ENCODE measurements at regions not wholly inside any gene's neighbourhood (a gene's known extent, or its start where the extent isn't known, plus 50 kb on each side); places are given as distances from the start of the nearest gene placed in this dataset.

DNA sequence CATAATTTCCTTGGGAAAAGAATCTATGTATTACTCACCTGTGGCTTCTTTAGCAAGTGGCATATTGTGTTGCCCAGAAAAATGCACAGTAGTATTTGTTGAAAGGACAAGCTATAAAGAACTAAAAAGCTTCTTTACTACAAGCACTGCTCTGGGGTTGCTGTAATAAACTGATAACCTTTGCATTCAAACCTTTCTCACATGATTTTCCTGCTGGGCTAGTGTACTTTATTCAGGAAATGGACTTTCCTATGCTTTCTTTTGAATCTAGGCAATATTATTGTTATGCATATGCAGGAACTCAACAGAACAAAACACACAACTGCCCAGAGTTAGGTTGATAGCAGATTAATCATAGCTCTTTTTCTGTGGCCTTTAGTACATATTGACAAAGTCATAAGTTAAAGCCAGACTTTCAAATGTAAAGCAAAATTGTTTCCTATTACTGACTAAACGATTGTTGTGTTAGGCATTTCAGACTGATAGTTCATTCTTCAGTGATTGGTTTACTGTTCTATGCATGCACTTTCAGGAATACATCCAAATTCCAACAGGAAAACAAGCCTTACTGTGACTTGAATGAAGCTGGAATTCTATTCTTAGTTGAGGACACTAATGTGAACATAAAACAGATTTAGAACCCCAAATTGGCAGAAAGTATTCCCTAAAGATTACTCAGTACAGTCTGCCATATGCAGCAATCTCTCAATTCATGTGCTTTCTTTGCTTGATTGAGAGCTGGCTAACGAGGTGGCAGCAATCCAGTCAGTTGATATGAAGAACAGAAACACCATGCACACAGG, 564.3 kb upstream of the NEGR1 start:
- ChIA-PET CTCF (no interaction called here), POLR2A (no interaction called here)
- H3K36me3 Mint-ChIP-seq (ENCODE audit: low read depth), result no peaks in the 10 kb centered on the region
- DNase-seq, result no peak
- no peak overlapping the region for H3K4me3 Mint-ChIP-seq
- no peaks in the 10 kb centered on the region for H3K27me3 Mint-ChIP-seq (ENCODE audit: low read depth)
- no peak for ATAC-seq
- no peak overlapping the region for H3K27ac Mint-ChIP-seq
- H3K4me1 Mint-ChIP-seq (ENCODE audit: low read depth), result no peaks in the 10 kb centered on the region
- H3K9me3 Mint-ChIP-seq (ENCODE audit: insufficient read depth), result peaks cover 12% of the 10 kb centered on the region

DNA sequence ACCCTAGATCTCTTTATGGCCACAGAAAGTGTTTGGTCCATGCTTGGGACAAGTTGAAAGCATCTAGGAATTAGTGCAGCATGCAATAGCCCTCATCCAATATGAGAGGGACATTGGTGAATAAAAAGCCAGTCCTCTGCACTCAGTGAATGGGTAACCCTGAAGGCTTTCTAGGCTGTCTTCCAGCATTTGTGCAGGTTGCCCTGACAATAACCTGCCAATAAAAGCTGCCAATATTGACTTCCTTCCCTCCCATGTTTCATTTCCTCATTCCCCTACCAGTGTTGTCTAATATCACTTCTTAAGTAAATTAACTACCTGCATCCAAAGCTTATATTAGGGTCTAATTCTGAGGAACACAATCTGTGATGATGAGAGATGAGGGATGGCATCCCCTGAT, 563.6 kb upstream of the NEGR1 start:
- Mint-ChIP-seq H3K4me1 (ENCODE audit: low read depth) (no peaks in the 10 kb centered on the region), H3K27me3 (ENCODE audit: low read depth) (no peaks in the 10 kb centered on the region), H3K4me3 (no peak overlapping the region), H3K27ac (no peak overlapping the region), H3K36me3 (ENCODE audit: low read depth) (no peaks in the 10 kb centered on the region), H3K9me3 (ENCODE audit: insufficient read depth) (peaks cover 16% of the 10 kb centered on the region)
- CTCF ChIA-PET, result no interaction called here
- POLR2A ChIA-PET, result no interaction called here
- DNase-seq (no peak), ATAC-seq (no peak)

DNA sequence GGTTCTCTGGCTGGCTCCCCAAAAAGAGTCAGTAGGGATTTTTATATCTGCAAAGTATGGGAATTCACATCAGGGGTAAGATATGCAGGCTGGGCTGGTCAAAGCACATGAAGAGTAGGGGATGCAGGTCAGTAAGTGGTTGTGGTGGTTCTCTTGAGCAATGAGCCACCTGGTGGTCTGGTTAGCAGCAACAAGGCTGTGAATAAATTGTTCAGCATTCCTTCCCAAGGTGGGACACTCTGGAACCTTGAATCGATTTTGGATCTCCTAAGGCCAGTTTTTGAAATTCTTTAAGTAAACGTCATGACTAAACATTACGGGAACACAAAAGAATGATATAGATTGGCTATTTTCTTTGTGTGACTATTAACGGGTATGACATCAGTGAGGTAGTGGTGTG, 563.0 kb upstream of the NEGR1 start:
- Mint-ChIP-seq H3K4me1 (ENCODE audit: low read depth) (no peaks in the 10 kb centered on the region), H3K27ac (no peak overlapping the region), H3K36me3 (ENCODE audit: low read depth) (no peaks in the 10 kb centered on the region), H3K4me3 (no peak overlapping the region), H3K27me3 (ENCODE audit: low read depth) (no peaks in the 10 kb centered on the region), H3K9me3 (ENCODE audit: insufficient read depth) (peaks cover 20% of the 10 kb centered on the region)
- POLR2A ChIA-PET, result no interaction called here
- CTCF ChIA-PET, result no interaction called here
- ATAC-seq, result no peak
- DNase-seq, result no peak

DNA sequence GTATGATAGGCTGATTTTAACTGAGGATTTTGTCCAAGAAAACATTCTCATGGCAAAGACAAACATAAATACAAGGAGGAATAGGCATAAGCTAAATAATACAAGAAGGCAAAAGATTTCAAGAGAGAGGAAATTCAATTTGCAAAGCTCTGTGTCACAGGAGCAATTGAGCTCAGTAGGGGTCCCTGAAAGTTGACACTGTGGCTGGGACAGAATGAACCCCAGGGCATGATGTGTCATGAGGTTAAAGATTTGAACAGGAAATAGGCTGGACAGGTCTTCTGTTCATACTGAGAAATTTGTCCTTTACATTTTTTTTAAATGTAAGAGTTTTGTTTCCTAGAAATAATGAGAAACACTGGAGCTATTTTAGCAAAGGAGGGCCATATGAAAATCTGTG, 555.4 kb upstream of the NEGR1 start:
- Mint-ChIP-seq H3K4me3 (no peak overlapping the region), H3K36me3 (ENCODE audit: low read depth) (no peaks in the 10 kb centered on the region), H3K4me1 (ENCODE audit: low read depth) (no peaks in the 10 kb centered on the region), H3K27me3 (ENCODE audit: low read depth) (no peaks in the 10 kb centered on the region), H3K9me3 (ENCODE audit: insufficient read depth) (peaks cover 27% of the 10 kb centered on the region), H3K27ac (no peak overlapping the region)
- CTCF ChIA-PET, result no interaction called here
- ATAC-seq, result no peak
- POLR2A ChIA-PET, result no interaction called here
- DNase-seq, result no peak

DNA sequence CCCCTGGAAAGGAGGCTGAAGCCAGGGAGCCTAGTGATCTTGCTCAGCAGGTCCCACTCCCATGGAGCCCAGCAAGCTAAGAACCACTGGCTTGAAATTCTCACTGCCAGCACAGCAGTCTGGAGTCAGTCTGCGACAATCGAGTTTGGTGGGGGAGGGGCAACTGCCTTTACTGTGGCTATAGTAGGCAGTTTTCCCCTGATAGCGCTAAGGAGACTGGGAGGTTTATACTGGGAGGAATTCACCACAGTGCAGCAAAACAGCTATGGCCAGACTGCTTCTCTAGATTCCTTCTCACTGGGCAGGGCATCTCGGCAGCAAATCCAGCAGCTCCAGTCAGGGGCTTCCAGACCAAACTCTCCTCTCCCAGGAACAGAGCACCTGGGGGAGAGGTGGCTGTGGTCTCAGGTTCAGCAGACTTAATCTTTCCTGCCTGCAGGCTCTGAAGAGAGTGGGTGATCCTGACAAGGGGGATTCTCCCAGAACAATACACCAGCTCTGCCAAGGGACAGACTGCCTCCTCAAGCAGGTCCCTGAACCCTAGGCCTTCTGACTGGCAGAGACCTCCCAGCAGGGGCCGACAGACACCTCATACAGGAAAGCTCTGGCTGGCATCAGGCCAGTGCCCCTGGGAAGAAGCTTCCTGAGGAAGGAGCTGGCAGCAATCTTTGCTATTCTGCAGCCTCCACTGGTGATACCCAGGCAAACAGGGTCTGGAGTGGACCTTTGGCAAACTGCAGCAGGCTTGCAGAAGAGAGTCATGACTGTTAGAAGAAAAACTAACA, 548.5 kb upstream of the NEGR1 start:
- CTCF ChIA-PET, result no interaction called here
- H3K9me3 Mint-ChIP-seq (ENCODE audit: insufficient read depth), result peaks cover 14% of the 10 kb centered on the region
- H3K4me1 Mint-ChIP-seq (ENCODE audit: low read depth), result no peaks in the 10 kb centered on the region
- no peak overlapping the region for H3K4me3 Mint-ChIP-seq
- POLR2A ChIA-PET, result no interaction called here
- H3K27ac Mint-ChIP-seq, result no peak overlapping the region
- H3K36me3 Mint-ChIP-seq (ENCODE audit: low read depth), result no peaks in the 10 kb centered on the region
- ATAC-seq, result no peak
- H3K27me3 Mint-ChIP-seq (ENCODE audit: low read depth), result no peaks in the 10 kb centered on the region
- DNase-seq, result no peak

DNA sequence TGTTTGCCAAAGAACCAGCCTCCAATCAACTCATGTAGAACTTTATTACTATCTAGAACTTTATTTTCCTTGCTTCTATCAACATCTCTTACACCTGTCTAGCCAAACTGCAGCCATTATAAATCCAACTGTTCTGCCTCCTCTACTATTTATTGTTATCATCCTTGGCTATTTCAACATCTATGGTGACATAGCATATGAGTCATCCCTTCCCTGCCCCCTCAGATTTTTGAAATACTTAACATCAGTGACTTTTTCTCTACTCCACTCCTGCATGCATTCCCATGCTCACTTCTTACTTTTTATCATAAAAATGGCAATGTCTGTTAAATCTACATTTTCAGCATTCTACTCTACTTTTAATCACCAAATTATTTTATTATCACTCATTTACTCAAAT, 544.9 kb upstream of the NEGR1 start:
- ATAC-seq, result no peak
- Mint-ChIP-seq H3K27ac (no peak overlapping the region), H3K9me3 (ENCODE audit: insufficient read depth) (no peaks in the 10 kb centered on the region), H3K27me3 (ENCODE audit: low read depth) (no peaks in the 10 kb centered on the region), H3K36me3 (ENCODE audit: low read depth) (no peaks in the 10 kb centered on the region), H3K4me3 (no peak overlapping the region), H3K4me1 (ENCODE audit: low read depth) (no peaks in the 10 kb centered on the region)
- CTCF ChIA-PET, result no interaction called here
- no peak for DNase-seq
- POLR2A ChIA-PET, result no interaction called here

DNA sequence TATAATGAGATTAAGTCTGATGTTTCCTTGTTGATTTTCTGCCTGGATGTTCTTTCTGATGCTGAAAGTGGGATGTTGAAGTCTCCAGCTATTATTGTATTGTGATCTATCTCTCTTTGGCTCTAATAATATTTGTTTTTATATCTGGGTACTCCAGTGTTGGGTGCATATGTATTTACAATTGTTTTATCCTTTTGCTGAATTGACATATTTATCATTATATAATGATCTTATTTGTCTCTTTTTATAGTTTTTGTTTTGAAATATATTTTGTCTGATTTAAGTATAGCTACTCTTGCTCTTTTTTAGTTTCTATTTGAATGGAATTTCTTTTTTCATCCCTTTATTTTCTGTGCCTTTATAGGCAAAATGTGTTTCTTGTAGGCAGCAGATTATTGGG, 522.2 kb upstream of the NEGR1 start:
- ATAC-seq, result no peak
- Mint-ChIP-seq H3K9me3 (ENCODE audit: insufficient read depth) (peaks cover 9% of the 10 kb centered on the region), H3K36me3 (ENCODE audit: low read depth) (no peaks in the 10 kb centered on the region), H3K4me3 (no peak overlapping the region), H3K4me1 (ENCODE audit: low read depth) (no peaks in the 10 kb centered on the region), H3K27ac (no peak overlapping the region), H3K27me3 (ENCODE audit: low read depth) (no peaks in the 10 kb centered on the region)
- CTCF ChIA-PET, result no interaction called here
- no peak for DNase-seq
- POLR2A ChIA-PET, result no interaction called here

DNA sequence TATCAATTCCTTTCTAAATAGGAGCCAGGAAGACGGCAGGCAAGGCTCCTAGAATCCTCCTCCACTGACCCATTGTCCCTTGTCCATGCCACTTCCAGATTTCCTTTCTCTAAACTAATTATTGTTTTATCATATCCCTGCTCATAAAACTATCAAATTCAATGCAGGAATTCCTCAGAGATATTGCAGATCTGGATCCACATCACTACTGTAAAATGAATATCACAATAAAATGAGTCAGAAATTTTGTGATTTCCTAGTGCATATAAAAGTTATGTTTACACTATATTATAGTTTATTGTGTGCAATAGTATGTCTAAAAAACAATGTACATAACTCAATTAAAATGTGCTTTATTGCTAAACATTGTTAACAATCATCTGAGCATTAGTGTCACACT, 498.7 kb upstream of the NEGR1 start:
- Mint-ChIP-seq H3K27ac (no peak overlapping the region), H3K9me3 (ENCODE audit: insufficient read depth) (no peaks in the 10 kb centered on the region), H3K36me3 (ENCODE audit: low read depth) (no peaks in the 10 kb centered on the region), H3K4me1 (ENCODE audit: low read depth) (no peaks in the 10 kb centered on the region), H3K4me3 (no peak overlapping the region), H3K27me3 (ENCODE audit: low read depth) (no peaks in the 10 kb centered on the region)
- ATAC-seq (no peak), DNase-seq (no peak)
- ChIA-PET CTCF (no interaction called here), POLR2A (no interaction called here)

DNA sequence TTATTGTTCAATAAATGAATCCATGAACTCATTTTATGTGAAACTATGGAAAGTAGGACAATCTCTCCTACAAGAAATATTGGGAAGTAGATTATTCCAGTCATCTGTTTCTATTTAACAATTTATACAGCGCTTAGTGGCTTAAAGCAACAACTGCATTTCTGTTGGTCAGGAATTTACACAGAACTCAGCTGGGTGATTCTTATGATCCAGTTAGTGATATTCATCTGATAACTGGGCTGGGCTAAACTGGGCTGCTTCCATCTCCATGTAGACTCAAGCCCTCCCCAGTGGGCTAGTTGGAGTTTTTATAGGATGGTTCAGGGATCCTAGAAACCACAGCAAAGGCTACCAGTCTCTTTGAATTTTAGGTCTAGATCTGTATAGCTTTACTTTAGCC, 497.9 kb upstream of the NEGR1 start:
- Mint-ChIP-seq H3K4me3 (no peak overlapping the region), H3K27ac (no peak overlapping the region), H3K36me3 (ENCODE audit: low read depth) (no peaks in the 10 kb centered on the region), H3K9me3 (ENCODE audit: insufficient read depth) (no peaks in the 10 kb centered on the region), H3K27me3 (ENCODE audit: low read depth) (no peaks in the 10 kb centered on the region), H3K4me1 (ENCODE audit: low read depth) (no peaks in the 10 kb centered on the region)
- ATAC-seq (no peak), DNase-seq (no peak)
- ChIA-PET CTCF (no interaction called here), POLR2A (no interaction called here)

DNA sequence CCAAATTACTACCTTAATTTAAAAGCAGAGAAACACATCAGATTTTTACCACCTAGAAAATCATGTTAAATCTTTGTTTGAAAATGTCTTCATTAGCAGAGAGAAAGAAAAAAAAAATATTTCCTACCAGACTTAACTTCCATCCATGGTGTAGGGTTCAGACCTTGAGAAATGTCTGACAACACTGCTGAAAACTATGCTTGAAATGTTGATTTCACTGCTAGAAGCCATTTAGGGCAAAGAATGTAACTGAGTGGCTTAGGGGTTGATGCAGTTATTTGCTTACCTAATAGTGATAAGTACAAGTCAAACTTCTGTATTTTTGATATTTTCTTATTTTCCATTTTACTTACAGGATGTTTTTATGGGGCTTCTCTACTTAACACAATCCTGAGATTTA, 495.6 kb upstream of the NEGR1 start:
- Mint-ChIP-seq H3K4me1 (ENCODE audit: low read depth) (no peaks in the 10 kb centered on the region), H3K4me3 (no peak overlapping the region), H3K9me3 (ENCODE audit: insufficient read depth) (no peaks in the 10 kb centered on the region), H3K27me3 (ENCODE audit: low read depth) (no peaks in the 10 kb centered on the region), H3K27ac (no peak overlapping the region), H3K36me3 (ENCODE audit: low read depth) (no peaks in the 10 kb centered on the region)
- ATAC-seq (no peak), DNase-seq (no peak)
- ChIA-PET CTCF (no interaction called here), POLR2A (no interaction called here)

DNA sequence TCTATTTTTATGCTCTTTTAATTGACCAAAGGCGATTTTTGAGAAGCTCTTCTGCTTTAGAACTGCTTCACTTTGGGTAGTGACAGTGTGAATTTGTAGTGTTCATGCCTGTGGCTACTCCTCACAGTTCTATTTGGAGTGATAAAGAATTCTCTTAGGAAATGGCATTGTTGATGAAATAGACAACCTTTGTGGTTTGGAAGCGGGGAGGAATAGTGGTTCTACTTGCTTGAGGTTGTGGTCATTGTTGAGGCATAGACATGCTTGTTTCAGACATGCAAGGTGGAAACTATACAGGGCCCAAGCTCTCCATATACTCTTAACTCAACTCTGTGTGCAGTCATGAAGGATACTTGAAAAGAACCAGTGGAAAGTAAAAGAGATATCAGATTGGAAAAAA, 481.1 kb upstream of the NEGR1 start:
- Mint-ChIP-seq H3K9me3 (ENCODE audit: insufficient read depth) (no peaks in the 10 kb centered on the region), H3K27me3 (ENCODE audit: low read depth) (no peaks in the 10 kb centered on the region), H3K27ac (no peak overlapping the region), H3K4me1 (ENCODE audit: low read depth) (no peaks in the 10 kb centered on the region), H3K4me3 (no peak overlapping the region), H3K36me3 (ENCODE audit: low read depth) (no peaks in the 10 kb centered on the region)
- DNase-seq (no peak), ATAC-seq (no peak)
- ChIA-PET CTCF (no interaction called here), POLR2A (no interaction called here)

DNA sequence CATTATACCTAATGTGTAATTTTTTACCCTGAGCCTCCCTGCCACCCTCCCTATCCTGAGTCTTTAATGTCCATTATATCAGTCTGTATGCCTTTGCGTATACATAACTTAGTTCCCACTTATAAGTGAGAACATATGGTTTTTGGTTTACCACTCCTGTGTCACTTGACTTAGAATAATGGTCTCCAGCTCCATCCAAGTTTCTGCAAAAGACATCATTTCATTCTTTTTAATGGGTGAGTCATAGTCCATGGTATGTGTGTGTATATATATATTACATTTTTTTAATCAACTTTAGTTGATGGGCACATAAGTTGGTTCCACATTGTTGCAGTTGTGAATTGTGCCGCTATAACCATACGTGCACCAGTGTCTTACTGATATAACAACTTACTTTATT, 477.1 kb upstream of the NEGR1 start:
- POLR2A ChIA-PET, result no interaction called here
- no peak for DNase-seq

DNA sequence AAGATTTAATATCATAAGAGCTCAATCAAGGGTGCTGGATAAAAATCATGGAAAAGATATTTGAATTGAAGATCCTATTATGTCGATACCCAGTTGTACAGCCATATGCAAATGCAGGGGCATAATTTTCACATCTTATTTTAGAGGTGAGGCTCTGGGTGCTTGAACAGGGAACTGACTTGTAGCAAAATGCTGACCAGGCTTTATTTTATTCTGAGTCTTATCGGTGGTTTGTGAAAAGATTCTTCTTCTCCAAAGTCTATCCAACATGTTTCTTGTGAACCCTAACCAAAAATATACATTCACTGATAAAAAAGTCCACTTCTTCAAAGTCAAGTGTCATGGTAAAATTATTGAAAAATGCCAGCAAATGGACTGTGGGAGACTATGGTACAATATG, 475.5 kb upstream of the NEGR1 start:
- CTCF ChIA-PET, result no interaction called here

More for the DNA sequence above, 477.1 kb upstream of the NEGR1 start:
- H3K9me3 Mint-ChIP-seq (ENCODE audit: insufficient read depth), result no peaks in the 10 kb centered on the region
- H3K36me3 Mint-ChIP-seq (ENCODE audit: low read depth), result no peaks in the 10 kb centered on the region
- no peaks in the 10 kb centered on the region for H3K4me1 Mint-ChIP-seq (ENCODE audit: low read depth)
- no peaks in the 10 kb centered on the region for H3K27me3 Mint-ChIP-seq (ENCODE audit: low read depth)
- no peak overlapping the region for H3K4me3 Mint-ChIP-seq
- CTCF ChIA-PET, result no interaction called here
- no peak overlapping the region for H3K27ac Mint-ChIP-seq
- ATAC-seq, result no peak

More for the DNA sequence above, 475.5 kb upstream of the NEGR1 start:
- ATAC-seq (no peak), DNase-seq (no peak)
- Mint-ChIP-seq H3K4me3 (no peak overlapping the region), H3K27ac (no peak overlapping the region), H3K27me3 (ENCODE audit: low read depth) (no peaks in the 10 kb centered on the region), H3K4me1 (ENCODE audit: low read depth) (no peaks in the 10 kb centered on the region), H3K36me3 (ENCODE audit: low read depth) (no peaks in the 10 kb centered on the region), H3K9me3 (ENCODE audit: insufficient read depth) (peaks cover 2% of the 10 kb centered on the region)
- POLR2A ChIA-PET, result no interaction called here

All from activated CD8-positive, alpha-beta T cell treated with anti-CD3 and anti-CD28 coated beads, Interleukin-2, amount 10 ng/mL, durations not matched to agents 7 days and 5 days (primary cell).